Right atrium auricular region (tissue), 2 donors: ENCODE measurements at regions not wholly inside any gene's neighbourhood (a gene's known extent, or its start where the extent isn't known, plus 50 kb on each side); places are given as distances from the start of the nearest gene placed in this dataset.
"Not testable (repeated sequence)": the region's sequence is repeated elsewhere in the genome, so short reads cannot be mapped to it uniquely, and the experiment has no call there.

Experiments used
- DNase-seq: peaks from one replicate; pipeline ENCODE4 v3.0.0-alpha.2; 2019; ENCODE audit warnings: low spot score
- H3K27ac ChIP-seq, 2 donors: fragments of 200-600 bp; sonication (generic); 1 replicate in 1 of 2; 2 replicates in 1 of 2; pipeline ENCODE4 v1.5.1; 2016 to 2019
- H3K27me3 ChIP-seq, 2 donors: fragments of 200-600 bp; sonication (generic); one replicate each; pipeline versions ENCODE4 v1.5.1 to v1.6.0; 2017 to 2019
- H3K36me3 ChIP-seq: fragments of 200-600 bp; sonication (generic); one replicate; pipeline ENCODE4 v1.5.1; 2016
- H3K4me1 ChIP-seq, 2 donors: fragments of 200-600 bp; sonication (generic); one replicate each; pipeline versions ENCODE4 v1.5.1 to v1.6.0; 2017 to 2019
- H3K4me3 ChIP-seq, 2 donors: fragments of 200-600 bp; sonication (generic); 1 replicate in 1 of 2; 2 replicates in 1 of 2; pipeline ENCODE4 v1.5.1; 2017 to 2019; ENCODE audit warnings: mild to moderate bottlenecking in 1 of 2, moderate library complexity in 1 of 2
- H3K9me3 ChIP-seq, 2 donors: fragments of 200-600 bp; sonication (generic); one replicate each; pipeline ENCODE4 v1.5.1; 2019
- TF ChIP-seq, protein P1 (sequence below), 2 donors: fragments of 200-600 bp; sonication (generic); IDR thresholded peaks; one replicate each; pipeline ENCODE4 v1.5.1; 2019; ENCODE audit warnings: antibody characterized with exemption in 2 of 2

DNA sequence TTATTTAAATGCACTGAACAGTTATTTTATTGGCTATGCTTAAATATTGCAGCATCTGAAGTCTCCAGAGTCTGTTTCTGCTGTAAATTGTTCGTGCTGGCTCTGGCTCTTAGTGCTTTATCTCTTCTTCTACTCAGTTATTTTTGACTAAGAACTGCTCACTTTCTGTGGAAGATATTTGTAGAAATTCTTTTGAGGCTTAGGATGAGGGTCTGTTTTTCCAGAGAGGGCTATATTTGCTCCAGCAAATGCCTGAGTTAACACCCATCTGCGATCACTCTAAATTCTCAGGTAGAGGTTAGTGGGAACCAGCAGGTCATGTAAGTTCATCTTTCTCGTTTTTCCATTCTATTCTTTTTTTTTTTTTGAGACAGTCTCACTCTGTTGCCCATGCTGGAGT lies 71.1 kb downstream of the ARL6IP4 start:
- H3K27me3 ChIP-seq, result no peaks in the 10 kb centered on the region
- no peak for DNase-seq
- H3K9me3 ChIP-seq, result no peaks in the 10 kb centered on the region
- TF ChIP-seq, protein P1, sequence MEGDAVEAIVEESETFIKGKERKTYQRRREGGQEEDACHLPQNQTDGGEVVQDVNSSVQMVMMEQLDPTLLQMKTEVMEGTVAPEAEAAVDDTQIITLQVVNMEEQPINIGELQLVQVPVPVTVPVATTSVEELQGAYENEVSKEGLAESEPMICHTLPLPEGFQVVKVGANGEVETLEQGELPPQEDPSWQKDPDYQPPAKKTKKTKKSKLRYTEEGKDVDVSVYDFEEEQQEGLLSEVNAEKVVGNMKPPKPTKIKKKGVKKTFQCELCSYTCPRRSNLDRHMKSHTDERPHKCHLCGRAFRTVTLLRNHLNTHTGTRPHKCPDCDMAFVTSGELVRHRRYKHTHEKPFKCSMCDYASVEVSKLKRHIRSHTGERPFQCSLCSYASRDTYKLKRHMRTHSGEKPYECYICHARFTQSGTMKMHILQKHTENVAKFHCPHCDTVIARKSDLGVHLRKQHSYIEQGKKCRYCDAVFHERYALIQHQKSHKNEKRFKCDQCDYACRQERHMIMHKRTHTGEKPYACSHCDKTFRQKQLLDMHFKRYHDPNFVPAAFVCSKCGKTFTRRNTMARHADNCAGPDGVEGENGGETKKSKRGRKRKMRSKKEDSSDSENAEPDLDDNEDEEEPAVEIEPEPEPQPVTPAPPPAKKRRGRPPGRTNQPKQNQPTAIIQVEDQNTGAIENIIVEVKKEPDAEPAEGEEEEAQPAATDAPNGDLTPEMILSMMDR (IDR thresholded peaks at IDR 0.05), result no peak
- H3K36me3 ChIP-seq, result no peaks in the 10 kb centered on the region
- H3K4me3 ChIP-seq, result no peak overlapping the region
- peak overlapping the region; percentile 71 to 83 for H3K27ac ChIP-seq
- peaks cover 0 to 52% of the 10 kb centered on the region in 2 donors for H3K4me1 ChIP-seq

DNA sequence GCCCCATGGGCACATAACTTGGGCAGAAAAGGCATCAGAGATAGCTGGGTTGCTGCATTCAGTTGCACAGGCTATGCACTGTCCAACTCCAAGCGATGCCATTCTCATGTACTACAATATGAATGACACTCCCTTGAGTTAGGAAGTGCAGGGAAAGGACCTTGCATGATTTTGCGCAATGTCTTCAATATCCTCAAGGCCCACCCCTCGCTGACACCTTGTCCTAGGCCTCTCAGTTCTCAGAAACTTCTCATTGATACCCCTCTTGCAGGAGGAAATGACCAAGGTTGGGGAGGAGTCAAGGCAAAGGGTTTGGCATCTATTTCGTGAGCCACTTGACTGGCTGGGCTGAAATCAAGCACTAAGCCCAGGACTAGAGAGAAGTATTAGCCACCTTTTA lies 70.4 kb downstream of the ARL6IP4 start:
- no peaks in the 10 kb centered on the region for H3K27me3 ChIP-seq
- TF ChIP-seq, protein P1 (IDR thresholded peaks at IDR 0.05), result no peak
- no peaks in the 10 kb centered on the region for H3K36me3 ChIP-seq
- no peak overlapping the region for H3K4me3 ChIP-seq
- H3K9me3 ChIP-seq, result no peaks in the 10 kb centered on the region
- peaks cover 0 to 52% of the 10 kb centered on the region in 2 donors for H3K4me1 ChIP-seq
- no peak for DNase-seq
- peak overlapping the region; percentile 71 to 83 for H3K27ac ChIP-seq

DNA sequence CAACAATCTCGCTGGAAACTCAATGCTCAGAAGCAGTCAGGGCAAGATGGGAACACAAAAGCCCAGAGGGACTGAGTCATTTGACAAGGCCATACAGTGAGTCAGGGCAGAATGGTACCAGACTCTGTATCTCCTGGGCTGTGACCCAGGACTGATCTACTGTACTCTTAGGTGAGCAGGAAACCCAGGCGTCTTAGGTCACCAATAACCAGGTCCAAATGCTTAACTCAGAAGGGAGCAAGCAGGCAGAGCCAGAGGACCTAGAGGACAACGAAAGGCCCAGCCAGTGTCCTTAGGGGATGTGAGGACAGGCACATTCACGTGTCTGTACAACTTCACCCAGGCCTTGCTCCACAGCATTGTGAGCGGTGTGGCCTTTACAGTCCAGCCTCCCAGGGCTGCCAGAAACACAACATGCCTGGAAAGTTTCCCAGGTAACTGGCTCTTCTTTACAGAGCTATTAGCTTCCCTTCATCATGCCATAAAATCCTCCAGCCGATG lies 69.9 kb downstream of the ARL6IP4 start:
- Histone ChIP-seq H3K27me3 (no peaks in the 10 kb centered on the region), H3K36me3 (no peaks in the 10 kb centered on the region), H3K4me1 (peaks cover 0 to 52% of the 10 kb centered on the region in 2 donors), H3K4me3 (no peak overlapping the region), H3K27ac (peak overlapping the region; percentile 71 to 83), H3K9me3 (no peaks in the 10 kb centered on the region)
- DNase-seq, result no peak
- TF ChIP-seq, protein P1 (IDR thresholded peaks at IDR 0.05), result no peak

DNA sequence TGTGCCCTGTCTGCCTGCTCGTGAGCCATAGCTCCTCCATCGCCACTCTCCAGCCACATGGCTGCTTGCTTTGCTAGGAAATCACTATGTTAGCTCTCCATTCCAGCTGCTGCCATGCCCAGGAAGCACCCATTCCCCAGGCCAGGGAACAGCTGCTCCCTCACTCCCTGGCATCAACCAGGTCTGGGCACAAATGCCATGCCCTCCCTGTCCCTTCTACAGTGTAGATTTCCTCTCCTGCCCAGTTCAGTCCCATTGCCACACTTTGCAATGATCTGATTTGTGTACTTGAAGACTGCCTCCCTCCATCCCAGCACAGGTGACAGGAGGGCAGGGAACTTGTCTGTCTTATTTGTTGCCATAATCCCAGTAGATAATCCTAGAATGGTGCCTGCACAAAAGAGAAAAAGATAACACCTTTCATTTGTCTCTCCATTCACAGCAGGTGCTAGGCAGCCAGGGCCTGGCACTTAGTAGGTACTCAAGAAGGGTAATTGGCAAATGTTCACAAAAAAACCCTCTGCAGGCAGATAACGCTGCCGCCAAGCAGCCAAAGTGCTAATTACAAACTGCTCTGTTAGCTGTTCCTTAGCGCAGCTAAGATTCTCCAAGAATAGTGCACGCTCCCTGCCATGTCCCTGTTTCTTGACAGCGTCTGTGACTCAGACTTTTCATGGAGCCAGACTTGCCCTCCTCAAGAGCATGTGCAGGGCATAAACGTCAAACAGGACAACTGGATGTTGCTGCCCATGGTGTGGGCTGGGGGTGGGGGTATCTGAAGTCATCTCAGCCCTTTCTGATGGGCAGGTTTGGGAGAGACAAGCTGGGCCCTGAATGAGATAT lies 69.1 kb downstream of the ARL6IP4 start:
- no peaks in the 10 kb centered on the region for H3K36me3 ChIP-seq
- no peaks in the 10 kb centered on the region for H3K9me3 ChIP-seq
- H3K27ac ChIP-seq, result peak overlapping the region; percentile 71 to 83
- peaks cover 0 to 53% of the 10 kb centered on the region in 2 donors for H3K4me1 ChIP-seq
- H3K4me3 ChIP-seq, result no peak overlapping the region
- TF ChIP-seq, protein P1 (IDR thresholded peaks at IDR 0.05), result no peak
- no peak for DNase-seq
- H3K27me3 ChIP-seq, result no peaks in the 10 kb centered on the region

DNA sequence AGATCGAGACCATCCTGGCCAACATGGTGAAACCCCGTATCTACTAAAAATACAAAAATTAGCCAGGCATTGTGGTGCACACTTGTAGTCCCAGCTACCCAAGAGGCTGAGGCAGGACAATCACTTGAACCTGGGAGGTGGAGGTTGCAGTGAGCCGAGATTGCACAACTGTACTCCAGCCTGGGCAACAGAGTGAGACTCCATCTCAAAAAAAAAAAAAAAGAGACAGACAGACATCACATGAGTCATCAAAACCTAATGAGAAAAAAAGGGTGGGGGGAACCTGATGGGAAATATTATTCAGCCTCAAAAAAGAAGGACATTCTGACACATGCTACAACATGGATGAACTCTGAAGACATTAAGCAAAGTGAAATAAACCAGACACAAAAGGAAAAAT lies 67.4 kb downstream of the ARL6IP4 start:
- Histone ChIP-seq H3K27ac (peak overlapping the region in 1 of 2 donors; percentile 71), H3K4me1 (peaks cover 0 to 71% of the 10 kb centered on the region in 2 donors)
- not testable (repeated sequence) for H3K36me3 ChIP-seq, H3K9me3 ChIP-seq, H3K27me3 ChIP-seq, DNase-seq, H3K4me3 ChIP-seq

DNA sequence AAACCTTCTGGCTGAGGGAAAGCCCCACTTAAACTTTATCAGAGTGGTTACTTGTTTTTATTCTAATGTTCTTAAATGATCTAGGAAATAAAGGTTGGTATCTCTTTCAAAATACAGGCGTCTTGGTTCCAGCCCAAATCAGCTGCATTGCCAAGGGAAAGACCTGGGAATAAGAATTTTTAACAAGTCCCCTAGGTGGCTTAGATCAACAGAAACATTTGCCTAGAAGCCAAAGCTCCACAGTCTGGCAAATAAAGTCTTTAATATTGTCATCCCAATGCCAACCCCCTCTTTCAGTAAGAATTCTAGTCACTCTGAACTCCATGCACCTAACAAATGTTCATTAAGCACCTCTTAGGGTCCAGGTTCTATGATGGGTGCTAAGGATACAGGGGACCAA lies 66.8 kb downstream of the ARL6IP4 start:
- peaks cover 0 to 76% of the 10 kb centered on the region in 2 donors for H3K4me1 ChIP-seq

More for the DNA sequence above, 66.8 kb downstream of the ARL6IP4 start:
- H3K9me3 ChIP-seq, result no peaks in the 10 kb centered on the region
- TF ChIP-seq, protein P1 (IDR thresholded peaks at IDR 0.05), result no peak
- DNase-seq, result no peak
- peak overlapping the region in 1 of 2 donors; percentile 13 for H3K27ac ChIP-seq
- no peaks in the 10 kb centered on the region for H3K36me3 ChIP-seq
- no peak overlapping the region for H3K4me3 ChIP-seq
- H3K27me3 ChIP-seq, result no peaks in the 10 kb centered on the region
